COLO829 (cell line): ENCODE measurements at regions not wholly inside any gene's neighbourhood (a gene's known extent, or its start where the extent isn't known, plus 50 kb on each side); places are given as distances from the start of the nearest gene placed in this dataset.

Experiments
- DNase-seq: peaks from one replicate; pipeline ENCODE4 v3.0.0; 2012; ENCODE audit warnings: low spot score

- no peak for DNase-seq
Measured at GRCh38 chr11:119490253-119491006, 67.5 kb upstream of the THY1 start.

GRCh38 chr11:119489087-119489486 is 66.1 kb upstream of the THY1 start:
- no peak for DNase-seq

GRCh38 chr11:119488256-119488995 is 65.5 kb upstream of the THY1 start:
- no peak for DNase-seq

GRCh38 chr11:119486691-119487259 is 63.8 kb upstream of the THY1 start:
- no peak for DNase-seq

- no peak for DNase-seq
Measured at GRCh38 chr11:119486016-119486415, 63.0 kb upstream of the THY1 start.

- DNase-seq, result no peak
Measured at GRCh38 chr11:119484741-119485605, 62.0 kb upstream of the THY1 start.

- no peak for DNase-seq
Measured at GRCh38 chr11:119483881-119484371, 61.0 kb upstream of the THY1 start.

GRCh38 chr11:119483341-119483880 is 60.4 kb upstream of the THY1 start:
- no peak for DNase-seq

GRCh38 chr11:119482521-119483011 is 59.6 kb upstream of the THY1 start:
- no peak for DNase-seq

- DNase-seq, result no peak
Measured at GRCh38 chr11:119481667-119482400, 58.9 kb upstream of the THY1 start.

- DNase-seq, result peak; percentile 91
Measured at GRCh38 chr11:119481021-119481666, 58.2 kb upstream of the THY1 start.

- no peak for DNase-seq
Measured at GRCh38 chr11:119480380-119481020, 57.5 kb upstream of the THY1 start.

- no peak for DNase-seq
Measured at GRCh38 chr11:119479685-119480275, 56.8 kb upstream of the THY1 start.

GRCh38 chr11:119478711-119479285 is 55.8 kb upstream of the THY1 start:
- DNase-seq, result no peak

GRCh38 chr11:119476666-119477331 is 53.8 kb upstream of the THY1 start:
- DNase-seq, result no peak

GRCh38 chr11:119476038-119476437 is 53.1 kb upstream of the THY1 start:
- DNase-seq, result no peak

- peak; percentile 57 for DNase-seq
Measured at GRCh38 chr11:119474682-119475596, 52.0 kb upstream of the THY1 start.
